ENCODE measurements at regions not wholly inside any gene's neighbourhood (a gene's known extent, or its start where the extent isn't known, plus 50 kb on each side); places are given as distances from the start of the nearest gene placed in this dataset.

DNA sequence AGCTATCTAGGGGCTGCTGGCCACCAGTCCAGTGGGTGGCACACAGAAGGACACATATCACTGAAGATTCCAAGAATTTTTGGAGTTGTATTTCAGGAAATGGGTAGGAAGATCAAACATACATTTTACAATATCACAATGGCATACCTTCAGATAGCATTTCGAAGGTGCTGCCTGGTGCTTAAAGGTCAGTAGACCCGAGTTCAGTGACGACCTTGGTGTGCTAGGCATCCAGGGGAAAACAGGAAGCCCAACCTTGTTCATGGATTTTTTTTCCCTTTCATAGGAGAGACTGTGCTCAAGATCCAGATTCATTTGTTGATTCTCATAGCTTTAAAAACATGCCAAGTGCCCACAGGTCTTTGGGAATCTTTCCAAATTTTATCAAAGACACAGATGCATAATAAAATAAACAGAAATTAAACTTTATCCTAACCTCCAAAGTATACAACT lies 51.0 kb upstream of the RCBTB2 start:
- no peak for DNase-seq
- H3K4me1 ChIP-seq (replicated peaks in 1 of 2) = peaks cover 0 to 15% of the 10 kb centered on the region in 2 donors
- H3K36me3 ChIP-seq (replicated peaks in 1 of 2) = no peaks in the 10 kb centered on the region
- H3K27me3 ChIP-seq = no peaks in the 10 kb centered on the region
- no peaks in the 10 kb centered on the region for H3K9me3 ChIP-seq (replicated peaks in 1 of 3)
- intact Hi-C loops (cut with DNase I) = loop anchor here in 1 of 2 donors (5.0 kb wide), 1 partner anchor 252 kb away; no protein-coding TSS in a partner anchor
- 33 to 57% (median 36%) methylated on average over 3 of the region's 3 CpGs for WGBS, 4 donors
- no peak overlapping the region for H3K4me3 ChIP-seq
- TF ChIP-seq CTCF (IDR thresholded peaks at IDR 0.05) (no peak), POLR2A (IDR thresholded peaks at IDR 0.05) (no peak)
- H3K27ac ChIP-seq = no peak overlapping the region

DNA sequence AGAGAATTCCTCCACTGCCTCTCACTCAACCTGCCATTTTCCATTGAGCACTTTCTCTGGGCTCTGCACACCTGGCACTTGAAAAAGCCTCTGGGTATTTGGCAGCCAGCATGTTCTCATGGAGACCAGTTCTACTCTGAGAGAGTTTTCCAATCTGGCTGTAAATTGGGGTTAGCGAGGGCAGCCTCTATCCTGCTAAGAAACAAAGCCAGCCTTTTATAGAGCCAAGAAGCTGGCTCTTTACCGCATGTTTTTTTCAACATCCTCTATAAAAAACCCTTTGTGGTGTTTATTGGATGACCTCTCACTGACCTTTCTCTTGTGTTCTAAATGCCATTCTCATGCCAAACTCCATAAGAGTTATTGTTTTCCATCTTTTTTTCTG lies 52.6 kb upstream of the RCBTB2 start:
- TF ChIP-seq CTCF (IDR thresholded peaks at IDR 0.05) = no peak
- TF ChIP-seq POLR2A (IDR thresholded peaks at IDR 0.05) = no peak
- 28 to 39% (median 37%) methylated on average over 2 of the region's 2 CpGs for WGBS, 4 donors
- intact Hi-C loops (cut with DNase I) = no loop called here

GRCh38 chr13:48586591-48587103 lies 53.8 kb upstream of the RCBTB2 start:
- DNase-seq = peak in 6 of 7 donors; percentile 37 to 68 (median 50)
- Histone ChIP-seq H3K9me3 (replicated peaks in 1 of 3) (no peaks in the 10 kb centered on the region), H3K27me3 (no peaks in the 10 kb centered on the region), H3K4me3 (no peak overlapping the region), H3K36me3 (replicated peaks in 1 of 2) (no peaks in the 10 kb centered on the region), H3K4me1 (replicated peaks in 1 of 2) (peaks cover 0 to 15% of the 10 kb centered on the region in 2 donors), H3K27ac (no peak overlapping the region)
- intact Hi-C loops (cut with DNase I) = no loop called here
- WGBS, 4 donors = 36 to 41% (median 39%) methylated on average over 5 of the region's 5 CpGs
- no peak for TF ChIP-seq CTCF (IDR thresholded peaks at IDR 0.05)
- TF ChIP-seq POLR2A (IDR thresholded peaks at IDR 0.05) = no peak

More for the DNA sequence above, 52.6 kb upstream of the RCBTB2 start:
- Histone ChIP-seq H3K9me3 (replicated peaks in 1 of 3) (no peaks in the 10 kb centered on the region), H3K27ac (no peak overlapping the region), H3K27me3 (no peaks in the 10 kb centered on the region), H3K36me3 (replicated peaks in 1 of 2) (no peaks in the 10 kb centered on the region), H3K4me3 (no peak overlapping the region), H3K4me1 (replicated peaks in 1 of 2) (peaks cover 0 to 15% of the 10 kb centered on the region in 2 donors)
- DNase-seq = peak in 1 of 7 donors; percentile 34

DNA sequence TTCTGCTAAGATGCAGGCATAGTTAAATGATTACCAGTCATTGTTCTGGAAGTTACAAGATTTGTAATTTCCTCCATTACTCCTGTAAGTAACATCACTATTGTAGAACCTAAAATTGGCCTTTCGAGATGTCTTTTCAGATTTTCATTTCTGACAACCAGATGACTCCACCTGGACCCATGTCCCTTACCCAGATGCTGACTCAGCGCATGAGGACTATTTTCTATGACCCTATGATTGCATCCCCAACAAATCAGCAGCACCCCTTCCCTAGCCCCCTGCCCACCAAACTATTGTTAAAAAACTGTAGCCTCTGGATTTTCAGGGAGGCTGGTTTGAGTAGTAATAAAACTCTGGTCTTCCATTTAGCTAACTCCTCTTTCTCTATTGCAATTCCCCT lies 55.2 kb upstream of the RCBTB2 start:
- no peak for TF ChIP-seq CTCF (IDR thresholded peaks at IDR 0.05)
- no peak for TF ChIP-seq POLR2A (IDR thresholded peaks at IDR 0.05)
- H3K9me3 ChIP-seq (replicated peaks in 1 of 3) = no peaks in the 10 kb centered on the region
- WGBS, 4 donors = 90 to 100% (median 98%) methylated on average over 2 of the region's 2 CpGs
- H3K27ac ChIP-seq = no peak overlapping the region
- no peak overlapping the region for H3K4me3 ChIP-seq
- intact Hi-C loops (cut with DNase I) = no loop called here
- no peaks in the 10 kb centered on the region for H3K36me3 ChIP-seq (replicated peaks in 1 of 2)
- no peaks in the 10 kb centered on the region for H3K27me3 ChIP-seq
- peaks cover 0 to 15% of the 10 kb centered on the region in 2 donors for H3K4me1 ChIP-seq (replicated peaks in 1 of 2)
- DNase-seq = no peak

Measured in adrenal gland (tissue), 9 donors.